ENCODE measurements at regions not wholly inside any gene's neighbourhood (a gene's known extent, or its start where the extent isn't known, plus 50 kb on each side); places are given as distances from the start of the nearest gene placed in this dataset.

DNA sequence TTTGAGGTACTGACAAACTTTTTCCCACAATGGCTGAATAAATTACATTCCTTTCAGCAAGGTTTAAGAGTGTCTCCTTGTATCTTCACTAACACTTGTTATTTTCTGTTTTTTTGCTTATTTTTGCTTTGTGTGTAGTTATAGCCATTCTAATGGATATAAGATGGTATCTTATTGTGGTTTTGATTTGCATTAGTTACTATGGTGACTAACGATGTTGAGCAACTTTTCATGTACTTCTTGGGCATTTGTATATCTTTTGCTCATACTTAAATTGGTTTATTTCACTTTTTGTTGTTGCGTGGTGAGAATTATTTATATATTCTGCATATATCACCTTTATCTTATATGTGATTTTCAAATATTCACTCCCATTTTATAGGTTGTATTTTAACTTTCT lies 79.9 kb upstream of the FSIP2 start:
- TF ChIP-seq, protein P1, sequence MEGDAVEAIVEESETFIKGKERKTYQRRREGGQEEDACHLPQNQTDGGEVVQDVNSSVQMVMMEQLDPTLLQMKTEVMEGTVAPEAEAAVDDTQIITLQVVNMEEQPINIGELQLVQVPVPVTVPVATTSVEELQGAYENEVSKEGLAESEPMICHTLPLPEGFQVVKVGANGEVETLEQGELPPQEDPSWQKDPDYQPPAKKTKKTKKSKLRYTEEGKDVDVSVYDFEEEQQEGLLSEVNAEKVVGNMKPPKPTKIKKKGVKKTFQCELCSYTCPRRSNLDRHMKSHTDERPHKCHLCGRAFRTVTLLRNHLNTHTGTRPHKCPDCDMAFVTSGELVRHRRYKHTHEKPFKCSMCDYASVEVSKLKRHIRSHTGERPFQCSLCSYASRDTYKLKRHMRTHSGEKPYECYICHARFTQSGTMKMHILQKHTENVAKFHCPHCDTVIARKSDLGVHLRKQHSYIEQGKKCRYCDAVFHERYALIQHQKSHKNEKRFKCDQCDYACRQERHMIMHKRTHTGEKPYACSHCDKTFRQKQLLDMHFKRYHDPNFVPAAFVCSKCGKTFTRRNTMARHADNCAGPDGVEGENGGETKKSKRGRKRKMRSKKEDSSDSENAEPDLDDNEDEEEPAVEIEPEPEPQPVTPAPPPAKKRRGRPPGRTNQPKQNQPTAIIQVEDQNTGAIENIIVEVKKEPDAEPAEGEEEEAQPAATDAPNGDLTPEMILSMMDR (IDR thresholded peaks at IDR 0.05) = no peak
- TF ChIP-seq, protein P2, sequence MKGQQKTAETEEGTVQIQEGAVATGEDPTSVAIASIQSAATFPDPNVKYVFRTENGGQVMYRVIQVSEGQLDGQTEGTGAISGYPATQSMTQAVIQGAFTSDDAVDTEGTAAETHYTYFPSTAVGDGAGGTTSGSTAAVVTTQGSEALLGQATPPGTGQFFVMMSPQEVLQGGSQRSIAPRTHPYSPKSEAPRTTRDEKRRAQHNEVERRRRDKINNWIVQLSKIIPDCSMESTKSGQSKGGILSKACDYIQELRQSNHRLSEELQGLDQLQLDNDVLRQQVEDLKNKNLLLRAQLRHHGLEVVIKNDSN (CRISPR knock-in tag; IDR thresholded peaks at IDR 0.05) = no peak
- TF ChIP-seq, protein P3, sequence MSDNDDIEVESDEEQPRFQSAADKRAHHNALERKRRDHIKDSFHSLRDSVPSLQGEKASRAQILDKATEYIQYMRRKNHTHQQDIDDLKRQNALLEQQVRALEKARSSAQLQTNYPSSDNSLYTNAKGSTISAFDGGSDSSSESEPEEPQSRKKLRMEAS (CRISPR knock-in tag; IDR thresholded peaks at IDR 0.05) = no peak
- TF ChIP-seq KAT7 (CRISPR knock-in tag; IDR thresholded peaks at IDR 0.05; ENCODE audit: borderline replicate concordance) = no peak
- TF ChIP-seq NFYB (CRISPR knock-in tag; conservative IDR thresholded peaks at IDR 0.05; ENCODE audit: low read depth) = no peak
- TF ChIP-seq, protein P4, sequence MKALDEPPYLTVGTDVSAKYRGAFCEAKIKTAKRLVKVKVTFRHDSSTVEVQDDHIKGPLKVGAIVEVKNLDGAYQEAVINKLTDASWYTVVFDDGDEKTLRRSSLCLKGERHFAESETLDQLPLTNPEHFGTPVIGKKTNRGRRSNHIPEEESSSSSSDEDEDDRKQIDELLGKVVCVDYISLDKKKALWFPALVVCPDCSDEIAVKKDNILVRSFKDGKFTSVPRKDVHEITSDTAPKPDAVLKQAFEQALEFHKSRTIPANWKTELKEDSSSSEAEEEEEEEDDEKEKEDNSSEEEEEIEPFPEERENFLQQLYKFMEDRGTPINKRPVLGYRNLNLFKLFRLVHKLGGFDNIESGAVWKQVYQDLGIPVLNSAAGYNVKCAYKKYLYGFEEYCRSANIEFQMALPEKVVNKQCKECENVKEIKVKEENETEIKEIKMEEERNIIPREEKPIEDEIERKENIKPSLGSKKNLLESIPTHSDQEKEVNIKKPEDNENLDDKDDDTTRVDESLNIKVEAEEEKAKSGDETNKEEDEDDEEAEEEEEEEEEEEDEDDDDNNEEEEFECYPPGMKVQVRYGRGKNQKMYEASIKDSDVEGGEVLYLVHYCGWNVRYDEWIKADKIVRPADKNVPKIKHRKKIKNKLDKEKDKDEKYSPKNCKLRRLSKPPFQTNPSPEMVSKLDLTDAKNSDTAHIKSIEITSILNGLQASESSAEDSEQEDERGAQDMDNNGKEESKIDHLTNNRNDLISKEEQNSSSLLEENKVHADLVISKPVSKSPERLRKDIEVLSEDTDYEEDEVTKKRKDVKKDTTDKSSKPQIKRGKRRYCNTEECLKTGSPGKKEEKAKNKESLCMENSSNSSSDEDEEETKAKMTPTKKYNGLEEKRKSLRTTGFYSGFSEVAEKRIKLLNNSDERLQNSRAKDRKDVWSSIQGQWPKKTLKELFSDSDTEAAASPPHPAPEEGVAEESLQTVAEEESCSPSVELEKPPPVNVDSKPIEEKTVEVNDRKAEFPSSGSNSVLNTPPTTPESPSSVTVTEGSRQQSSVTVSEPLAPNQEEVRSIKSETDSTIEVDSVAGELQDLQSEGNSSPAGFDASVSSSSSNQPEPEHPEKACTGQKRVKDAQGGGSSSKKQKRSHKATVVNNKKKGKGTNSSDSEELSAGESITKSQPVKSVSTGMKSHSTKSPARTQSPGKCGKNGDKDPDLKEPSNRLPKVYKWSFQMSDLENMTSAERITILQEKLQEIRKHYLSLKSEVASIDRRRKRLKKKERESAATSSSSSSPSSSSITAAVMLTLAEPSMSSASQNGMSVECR (CRISPR knock-in tag; IDR thresholded peaks at IDR 0.05; ENCODE audit: borderline replicate concordance) = no peak
- no peak for TF ChIP-seq TEAD4 (CRISPR knock-in tag; IDR thresholded peaks at IDR 0.05)
- TF ChIP-seq, protein P5, sequence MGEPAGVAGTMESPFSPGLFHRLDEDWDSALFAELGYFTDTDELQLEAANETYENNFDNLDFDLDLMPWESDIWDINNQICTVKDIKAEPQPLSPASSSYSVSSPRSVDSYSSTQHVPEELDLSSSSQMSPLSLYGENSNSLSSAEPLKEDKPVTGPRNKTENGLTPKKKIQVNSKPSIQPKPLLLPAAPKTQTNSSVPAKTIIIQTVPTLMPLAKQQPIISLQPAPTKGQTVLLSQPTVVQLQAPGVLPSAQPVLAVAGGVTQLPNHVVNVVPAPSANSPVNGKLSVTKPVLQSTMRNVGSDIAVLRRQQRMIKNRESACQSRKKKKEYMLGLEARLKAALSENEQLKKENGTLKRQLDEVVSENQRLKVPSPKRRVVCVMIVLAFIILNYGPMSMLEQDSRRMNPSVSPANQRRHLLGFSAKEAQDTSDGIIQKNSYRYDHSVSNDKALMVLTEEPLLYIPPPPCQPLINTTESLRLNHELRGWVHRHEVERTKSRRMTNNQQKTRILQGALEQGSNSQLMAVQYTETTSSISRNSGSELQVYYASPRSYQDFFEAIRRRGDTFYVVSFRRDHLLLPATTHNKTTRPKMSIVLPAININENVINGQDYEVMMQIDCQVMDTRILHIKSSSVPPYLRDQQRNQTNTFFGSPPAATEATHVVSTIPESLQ (CRISPR knock-in tag; IDR thresholded peaks at IDR 0.05) = no peak
- TF ChIP-seq NR2C2 (CRISPR knock-in tag; IDR thresholded peaks at IDR 0.05) = no peak
- TF ChIP-seq, protein P6, sequence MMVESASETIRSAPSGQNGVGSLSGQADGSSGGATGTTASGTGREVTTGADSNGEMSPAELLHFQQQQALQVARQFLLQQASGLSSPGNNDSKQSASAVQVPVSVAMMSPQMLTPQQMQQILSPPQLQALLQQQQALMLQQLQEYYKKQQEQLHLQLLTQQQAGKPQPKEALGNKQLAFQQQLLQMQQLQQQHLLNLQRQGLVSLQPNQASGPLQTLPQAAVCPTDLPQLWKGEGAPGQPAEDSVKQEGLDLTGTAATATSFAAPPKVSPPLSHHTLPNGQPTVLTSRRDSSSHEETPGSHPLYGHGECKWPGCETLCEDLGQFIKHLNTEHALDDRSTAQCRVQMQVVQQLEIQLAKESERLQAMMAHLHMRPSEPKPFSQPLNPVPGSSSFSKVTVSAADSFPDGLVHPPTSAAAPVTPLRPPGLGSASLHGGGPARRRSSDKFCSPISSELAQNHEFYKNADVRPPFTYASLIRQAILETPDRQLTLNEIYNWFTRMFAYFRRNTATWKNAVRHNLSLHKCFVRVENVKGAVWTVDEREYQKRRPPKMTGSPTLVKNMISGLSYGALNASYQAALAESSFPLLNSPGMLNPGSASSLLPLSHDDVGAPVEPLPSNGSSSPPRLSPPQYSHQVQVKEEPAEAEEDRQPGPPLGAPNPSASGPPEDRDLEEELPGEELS (CRISPR knock-in tag; IDR thresholded peaks at IDR 0.05) = no peak
- no peak for TF ChIP-seq SP1 (CRISPR knock-in tag; conservative IDR thresholded peaks at IDR 0.05)
- TF ChIP-seq NFE2L1 (CRISPR knock-in tag; IDR thresholded peaks at IDR 0.05) = no peak
